Right lobe of liver (tissue), 4 donors: ENCODE measurements at regions not wholly inside any gene's neighbourhood (a gene's known extent, or its start where the extent isn't known, plus 50 kb on each side); places are given as distances from the start of the nearest gene placed in this dataset.

ENCODE experiments used
- CTCF ChIP-seq, 4 donors: fragments of 200-600 bp in 3 of 4; fragments of 450-650 bp in 1 of 4; IDR thresholded peaks; one replicate each; pipeline versions ENCODE4 v1.5.1 to v1.8.0; 2016 to 2022; ENCODE audit warnings: antibody characterized with exemption in 4 of 4, mild to moderate bottlenecking in 2 of 4
- POLR2A ChIP-seq: fragments of 450-650 bp; IDR thresholded peaks from one replicate; pipeline ENCODE4 v1.6.1; 2017; ENCODE audit warnings: antibody characterized with exemption, mild to moderate bottlenecking
- donor health status: DM: no; HTN: no; CAD: no.
- donor health status: DM: no; HTN: no; CAD: no.
- donor health status: DM: no; HTN: yes; CAD: no.

- no peak for TF ChIP-seq CTCF (IDR thresholded peaks at IDR 0.05)
- no peak for TF ChIP-seq POLR2A
These were observed 223.1 kb downstream of the FGFR2 start for GRCh38 chr10:121375172-121375571.
